Mesothelial cell of epicardium (in vitro differentiated cells): ENCODE measurements at regions not wholly inside any gene's neighbourhood (a gene's known extent, or its start where the extent isn't known, plus 50 kb on each side); places are given as distances from the start of the nearest gene placed in this dataset.

Experiments used
- DNase-seq, 2 experiments: peaks; one replicate each; pipeline ENCODE4 v3.0.0; 2021; ENCODE audit warnings: low spot score in 2 of 2; ENCODE audit not compliant: unreplicated experiment in 2 of 2
- H3K27ac Mint-ChIP-seq: 2 replicates; pipeline ENCODE4 v1.8.0; 2021; ENCODE audit warnings: mixed read lengths
- H3K27me3 Mint-ChIP-seq: 2 replicates; pipeline ENCODE4 v1.8.0; 2021; ENCODE audit warnings: low read depth, mixed read lengths
- H3K36me3 Mint-ChIP-seq: 2 replicates; pipeline ENCODE4 v1.8.0; 2021; ENCODE audit warnings: mixed read lengths
- H3K4me1 Mint-ChIP-seq: 2 replicates; pipeline ENCODE4 v1.8.0; 2021; ENCODE audit warnings: mixed read lengths
- H3K4me3 Mint-ChIP-seq: 2 replicates; pipeline ENCODE4 v1.8.0; 2021; ENCODE audit warnings: mild to moderate bottlenecking, moderate library complexity, mixed read lengths
- H3K9me3 Mint-ChIP-seq: 2 replicates; pipeline ENCODE4 v1.8.0; 2021; ENCODE audit warnings: mixed read lengths
- TF ChIP-seq, protein P1 (sequence below): fragments of 200-600 bp; sonication (generic); IDR thresholded peaks from one replicate; pipeline ENCODE4 v1.5.0; 2021; ENCODE audit warnings: antibody characterized with exemption; ENCODE audit not compliant: unreplicated experiment

GRCh38 chr14:98379830-98380229 is 892.2 kb downstream of the BCL11B start:
- DNase-seq, result no peak
- H3K27ac Mint-ChIP-seq, result no peak overlapping the region
- TF ChIP-seq, protein P1, sequence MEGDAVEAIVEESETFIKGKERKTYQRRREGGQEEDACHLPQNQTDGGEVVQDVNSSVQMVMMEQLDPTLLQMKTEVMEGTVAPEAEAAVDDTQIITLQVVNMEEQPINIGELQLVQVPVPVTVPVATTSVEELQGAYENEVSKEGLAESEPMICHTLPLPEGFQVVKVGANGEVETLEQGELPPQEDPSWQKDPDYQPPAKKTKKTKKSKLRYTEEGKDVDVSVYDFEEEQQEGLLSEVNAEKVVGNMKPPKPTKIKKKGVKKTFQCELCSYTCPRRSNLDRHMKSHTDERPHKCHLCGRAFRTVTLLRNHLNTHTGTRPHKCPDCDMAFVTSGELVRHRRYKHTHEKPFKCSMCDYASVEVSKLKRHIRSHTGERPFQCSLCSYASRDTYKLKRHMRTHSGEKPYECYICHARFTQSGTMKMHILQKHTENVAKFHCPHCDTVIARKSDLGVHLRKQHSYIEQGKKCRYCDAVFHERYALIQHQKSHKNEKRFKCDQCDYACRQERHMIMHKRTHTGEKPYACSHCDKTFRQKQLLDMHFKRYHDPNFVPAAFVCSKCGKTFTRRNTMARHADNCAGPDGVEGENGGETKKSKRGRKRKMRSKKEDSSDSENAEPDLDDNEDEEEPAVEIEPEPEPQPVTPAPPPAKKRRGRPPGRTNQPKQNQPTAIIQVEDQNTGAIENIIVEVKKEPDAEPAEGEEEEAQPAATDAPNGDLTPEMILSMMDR, result no peak
- no peaks in the 10 kb centered on the region for H3K36me3 Mint-ChIP-seq
- H3K4me3 Mint-ChIP-seq, result no peak overlapping the region
- no peaks in the 10 kb centered on the region for H3K4me1 Mint-ChIP-seq
- peaks cover 12% of the 10 kb centered on the region for H3K27me3 Mint-ChIP-seq
- H3K9me3 Mint-ChIP-seq, result peaks cover 8% of the 10 kb centered on the region

DNA sequence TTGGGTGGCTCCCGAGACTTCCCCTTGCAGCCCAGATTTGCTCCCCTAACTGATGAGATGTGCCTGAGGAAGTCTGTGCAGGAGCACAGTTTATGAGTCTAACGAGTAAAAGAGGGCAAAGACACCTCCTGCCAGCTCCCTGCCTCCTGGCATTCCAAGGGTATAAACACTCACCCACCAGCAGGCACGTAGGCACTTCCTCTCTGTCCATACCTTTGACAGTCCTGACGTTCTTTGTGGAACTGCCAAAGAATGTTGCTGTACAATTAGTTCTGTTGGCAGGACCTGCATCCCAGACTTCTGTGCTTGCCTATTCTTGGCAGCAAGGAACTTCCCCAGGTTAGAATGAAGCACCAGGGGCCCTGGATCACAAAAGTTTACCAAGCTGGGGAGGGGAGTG is 889.3 kb downstream of the BCL11B start:
- TF ChIP-seq, protein P1, result no peak
- no peaks in the 10 kb centered on the region for H3K4me1 Mint-ChIP-seq
- no peak overlapping the region for H3K27ac Mint-ChIP-seq
- H3K4me3 Mint-ChIP-seq, result no peak overlapping the region
- H3K36me3 Mint-ChIP-seq, result no peaks in the 10 kb centered on the region
- H3K9me3 Mint-ChIP-seq, result peaks cover 8% of the 10 kb centered on the region
- peaks cover 19% of the 10 kb centered on the region for H3K27me3 Mint-ChIP-seq
- no peak for DNase-seq

DNA sequence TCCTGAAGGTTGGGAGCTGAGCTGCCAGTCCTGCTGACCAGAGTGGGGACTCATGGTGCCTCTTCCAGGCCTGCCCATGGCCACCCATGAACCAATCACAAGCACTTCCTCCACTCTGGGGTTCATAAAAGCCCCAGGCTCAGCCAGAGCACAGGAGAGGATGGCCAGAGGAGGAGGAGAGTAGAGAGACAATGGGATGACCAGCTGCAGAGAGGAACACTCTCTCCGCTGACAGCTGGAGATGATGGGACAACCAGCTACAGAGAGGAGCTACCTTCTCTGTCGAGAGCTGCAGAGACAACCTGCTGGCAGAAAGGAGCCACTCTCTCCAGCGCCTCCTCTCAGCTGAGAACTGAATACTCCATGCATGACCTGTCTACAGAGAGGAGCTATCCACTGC is 886.1 kb downstream of the BCL11B start:
- no peak for DNase-seq
- peaks cover 8% of the 10 kb centered on the region for H3K9me3 Mint-ChIP-seq
- no peaks in the 10 kb centered on the region for H3K36me3 Mint-ChIP-seq
- H3K4me1 Mint-ChIP-seq, result no peaks in the 10 kb centered on the region
- TF ChIP-seq, protein P1, result no peak
- H3K27ac Mint-ChIP-seq, result no peak overlapping the region
- H3K27me3 Mint-ChIP-seq, result peaks cover 17% of the 10 kb centered on the region
- H3K4me3 Mint-ChIP-seq, result no peak overlapping the region

- no peak for DNase-seq
- TF ChIP-seq, protein P1, result no peak
- H3K9me3 Mint-ChIP-seq, result peaks cover 6% of the 10 kb centered on the region
- no peak overlapping the region for H3K27ac Mint-ChIP-seq
- no peaks in the 10 kb centered on the region for H3K4me1 Mint-ChIP-seq
- no peak overlapping the region for H3K4me3 Mint-ChIP-seq
- H3K27me3 Mint-ChIP-seq, result peaks cover 10% of the 10 kb centered on the region
- no peaks in the 10 kb centered on the region for H3K36me3 Mint-ChIP-seq
Measured at GRCh38 chr14:98391061-98391460, 880.9 kb downstream of the BCL11B start.

DNA sequence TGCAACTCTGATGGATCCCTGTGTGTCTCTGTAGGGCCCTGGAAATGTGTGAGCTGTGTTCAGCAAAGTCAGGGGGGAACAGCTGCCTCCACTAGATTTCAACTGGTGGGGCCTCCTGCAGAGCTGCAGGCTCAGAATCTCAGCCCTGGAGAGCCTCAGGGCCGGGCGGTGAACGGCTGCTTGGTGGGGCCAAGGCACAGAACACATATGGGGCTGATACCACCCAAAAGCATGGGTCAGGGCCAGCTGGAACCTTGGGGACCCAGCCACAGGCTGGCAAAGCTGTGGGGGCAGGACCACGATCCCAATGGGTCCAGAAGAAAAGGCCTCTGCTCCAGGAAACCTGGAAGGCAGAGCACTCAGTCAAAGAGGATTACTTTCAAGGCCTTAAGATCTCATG is 878.5 kb downstream of the BCL11B start:
- Mint-ChIP-seq H3K4me1 (no peaks in the 10 kb centered on the region), H3K27ac (no peak overlapping the region), H3K27me3 (peaks cover 4% of the 10 kb centered on the region), H3K36me3 (no peaks in the 10 kb centered on the region), H3K4me3 (no peak overlapping the region), H3K9me3 (peaks cover 11% of the 10 kb centered on the region)
- TF ChIP-seq, protein P1, result no peak
- DNase-seq, result no peak

DNA sequence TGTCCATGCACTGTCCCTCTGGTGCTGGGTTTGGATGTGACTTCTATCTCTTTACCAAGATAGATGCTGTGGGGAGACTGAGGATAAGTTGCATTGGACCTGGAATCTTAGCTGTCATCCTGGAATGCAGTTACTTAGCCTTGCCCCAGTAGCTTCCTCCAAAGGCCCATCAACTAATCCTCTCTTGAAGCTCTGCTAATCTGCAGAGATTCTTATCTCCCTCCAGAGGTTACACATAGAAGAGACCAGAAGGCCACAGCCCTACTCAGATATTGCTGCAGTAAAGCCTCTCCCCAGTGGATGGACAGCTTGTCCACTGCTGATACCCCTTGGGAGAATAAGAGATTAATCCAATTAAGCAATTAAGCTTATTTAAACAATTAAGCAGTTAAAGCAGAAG is 867.2 kb downstream of the BCL11B start:
- Mint-ChIP-seq H3K27me3 (peaks cover 15% of the 10 kb centered on the region), H3K9me3 (no peaks in the 10 kb centered on the region), H3K4me1 (no peaks in the 10 kb centered on the region), H3K36me3 (no peaks in the 10 kb centered on the region), H3K27ac (no peak overlapping the region), H3K4me3 (no peak overlapping the region)
- DNase-seq, result no peak
- TF ChIP-seq, protein P1, result no peak
